IPS-18c (cell line): ENCODE measurements at regions not wholly inside any gene's neighbourhood (a gene's known extent, or its start where the extent isn't known, plus 50 kb on each side); places are given as distances from the start of the nearest gene placed in this dataset.

Source experiments
- H3K4me3 ChIP-seq: 2 replicates; pipeline ENCODE4 v1.7.0; 2013; ENCODE audit warnings: low read depth, mild to moderate bottlenecking, low read length, moderate library complexity; ENCODE audit not compliant: insufficient read depth
- H3K9me3 ChIP-seq: one replicate; pipeline ENCODE4 v1.6.1; 2013; ENCODE audit warnings: mild to moderate bottlenecking, low read length, moderate library complexity; ENCODE audit not compliant: control insufficient read depth, insufficient read depth

- Histone ChIP-seq H3K9me3 (peaks cover 5% of the 10 kb centered on the region), H3K4me3 (no peak overlapping the region)
Measured at GRCh38 chr9:84218322-84218721, 122.2 kb downstream of the SLC28A3 start.

GRCh38 chr9:84224246-84224645 is 116.3 kb downstream of the SLC28A3 start:
- H3K4me3 ChIP-seq, result no peak overlapping the region
- H3K9me3 ChIP-seq, result peaks cover 5% of the 10 kb centered on the region
